ENCODE measurements at regions not wholly inside any gene's neighbourhood (a gene's known extent, or its start where the extent isn't known, plus 50 kb on each side); places are given as distances from the start of the nearest gene placed in this dataset.

- TF ChIP-seq CTCF (IDR thresholded peaks at IDR 0.05) (no peak), POLR2AphosphoS5 (IDR thresholded peaks at IDR 0.05) (no peak)
Measured at GRCh38 chr13:91233291-91233690, 114.2 kb upstream of the MIR17HG start.
